A549 (cell line): ENCODE measurements at regions not wholly inside any gene's neighbourhood (a gene's known extent, or its start where the extent isn't known, plus 50 kb on each side); places are given as distances from the start of the nearest gene placed in this dataset.

Experiments
- ATAC-seq, 2 experiments: fragments of 200-7000 bp in 1 of 2; fragments of >200 bp in 1 of 2; cut with Nextera tagmentation in 1 of 2; cut with Tn5 transposase in 1 of 2; 3 replicates each; pipeline versions ENCODE4 v1.8.0 to v1.9.1; 2018 to 2020; ENCODE audit warnings: mild to moderate bottlenecking in 1 of 2, moderate library complexity in 1 of 2
- CTCF ChIA-PET: fragments of 300-600 bp; sonication (Branson Sonifier 250); formaldehyde crosslinking; extraction: SDS; loops from one replicate; lab custom pipeline; 2021; ENCODE audit warnings: antibody characterized with exemption, inconsistent platforms; lab: Yijun Ruan, JAX
- POLR2A ChIA-PET: fragments of 350-600 bp; formaldehyde crosslinking; extraction: SDS; loops from one replicate; lab custom pipeline; 2021; ENCODE audit warnings: antibody characterized with exemption, inconsistent platforms; lab: Yijun Ruan, JAX
- DNase-seq, 2 experiments: peaks; one replicate each; pipeline versions ENCODE4 v3.0.0 to v3.0.0-alpha.2; 2011 to 2016; ENCODE audit warnings: low read depth in 1 of 2, low spot score in 1 of 2
- FAIRE-seq: peaks from 2 replicates; lab custom pipeline; 2011; peaks lifted over from hg19 to GRCh38; lab: Jason Lieb, UNC
- H3K27ac ChIP-seq, 2 experiments: fragments of >200 bp; sonication (Bioruptor Twin); formaldehyde crosslinking; 3 replicates each; pipeline ENCODE4 v1.5.1; 2016 to 2017
- H3K4me1 ChIP-seq: fragments of >200 bp; sonication (Bioruptor Twin); formaldehyde crosslinking; 3 replicates; pipeline ENCODE4 v1.6.1; 2016
- H3K4me2 ChIP-seq: fragments of >200 bp; sonication (Bioruptor Twin); formaldehyde crosslinking; 3 replicates; pipeline ENCODE4 v1.6.1; 2016
- H3K4me3 ChIP-seq: fragments of >200 bp; sonication (Bioruptor Twin); formaldehyde crosslinking; 3 replicates; pipeline ENCODE4 v1.5.1; 2016
- H3K9me3 ChIP-seq: fragments of >200 bp; sonication (Bioruptor Twin); formaldehyde crosslinking; 3 replicates; pipeline ENCODE4 v1.6.1; 2016
- BCL3 ChIP-seq: fragments of >200 bp; sonication (Bioruptor Twin); formaldehyde crosslinking; IDR thresholded peaks from 3 replicates; pipeline ENCODE4 v1.6.1; 2016
- CBX2 ChIP-seq: fragments of 200-600 bp; sonication (generic); IDR thresholded peaks from 2 replicates; pipeline ENCODE4 v1.6.1; 2016; ENCODE audit warnings: low read depth, mild to moderate bottlenecking, borderline replicate concordance
- CBX8 ChIP-seq: fragments of 200-600 bp; sonication (generic); IDR thresholded peaks from 2 replicates; pipeline ENCODE4 v1.6.1; 2016
- EHMT2 ChIP-seq: fragments of 200-600 bp; sonication (generic); IDR thresholded peaks from 2 replicates; pipeline ENCODE4 v1.6.1; 2016; ENCODE audit warnings: antibody characterized with exemption, low read depth, mild to moderate bottlenecking, moderate library complexity
- EP300 ChIP-seq, 2 experiments: fragments of >200 bp; sonication (Bioruptor Twin); formaldehyde crosslinking; IDR thresholded peaks; 2 replicates in 1 of 2; 3 replicates in 1 of 2; pipeline ENCODE4 v1.6.1; 2016 to 2017
- ESRRA ChIP-seq: fragments of 150-350 bp; IDR thresholded peaks from 2 replicates; pipeline ENCODE4 v1.6.1; 2014; ENCODE audit warnings: mild to moderate bottlenecking, low read length, borderline replicate concordance
- FOSB ChIP-seq: fragments of 250-450 bp; sonication (Bioruptor Pico); IDR thresholded peaks from 2 replicates; pipeline ENCODE4 v1.5.0; 2020; ENCODE audit warnings: mild to moderate bottlenecking, moderate library complexity
- FOXS1 ChIP-seq: fragments of 250-450 bp; sonication (Bioruptor Pico); IDR thresholded peaks from 2 replicates; pipeline ENCODE4 v1.5.0; 2020; ENCODE audit warnings: mild to moderate bottlenecking, moderate library complexity
- GATA3 ChIP-seq: IDR thresholded peaks from 2 replicates; pipeline ENCODE4 v1.6.1; 2012; ENCODE audit warnings: borderline replicate concordance
- HDAC2 ChIP-seq: fragments of 200-600 bp; sonication (generic); IDR thresholded peaks from 2 replicates; pipeline ENCODE4 v1.6.1; 2016
- HOXB13 ChIP-seq: fragments of 250-450 bp; sonication (Bioruptor Pico); IDR thresholded peaks from 2 replicates; pipeline ENCODE4 v1.5.0; 2020; ENCODE audit warnings: low read depth, mild to moderate bottlenecking, moderate library complexity
- HOXB5 ChIP-seq: fragments of 250-450 bp; sonication (Bioruptor Pico); IDR thresholded peaks from 2 replicates; pipeline ENCODE4 v1.5.0; 2020; ENCODE audit warnings: mild to moderate bottlenecking, moderate library complexity
- JUN ChIP-seq, 2 experiments: fragments of >200 bp; sonication (Bioruptor Twin); formaldehyde crosslinking; IDR thresholded peaks; 2 replicates in 1 of 2; 3 replicates in 1 of 2; pipeline ENCODE4 v1.6.1; 2016 to 2017
- JUNB ChIP-seq: fragments of >200 bp; sonication (Bioruptor Twin); formaldehyde crosslinking; IDR thresholded peaks from 2 replicates; pipeline ENCODE4 v1.6.1; 2016
- KDM5A ChIP-seq: fragments of 200-600 bp; sonication (generic); IDR thresholded peaks from 2 replicates; pipeline ENCODE4 v1.6.1; 2016; ENCODE audit warnings: antibody characterized with exemption, mild to moderate bottlenecking
- POLR2A ChIP-seq: IDR thresholded peaks from 2 replicates; pipeline ENCODE4 v1.6.1; 2012; ENCODE audit warnings: mild to moderate bottlenecking, low read length
- POLR2AphosphoS2 ChIP-seq: conservative IDR thresholded peaks from 2 replicates; pipeline ENCODE4 v1.6.1; 2012; ENCODE audit warnings: low read length, improper control_type of control experiment, inconsistent platforms
- RARB ChIP-seq: fragments of 250-450 bp; sonication (Bioruptor Pico); IDR thresholded peaks from 2 replicates; pipeline ENCODE4 v1.8.0; 2021; ENCODE audit warnings: mild to moderate bottlenecking, moderate library complexity
- ZFP36 ChIP-seq: fragments of 450-650 bp; IDR thresholded peaks from 2 replicates; pipeline ENCODE4 v1.6.1; 2014; ENCODE audit warnings: borderline replicate concordance; ENCODE audit not compliant: partially characterized antibody
- WGBS: methylation state at CpG from one replicate; pipeline ENCODE4 v1.1.6; 2017; ENCODE audit errors: missing lambda C conversion rate; 5-methylcytosine and 5-hydroxymethylcytosine counted together
- TF ChIP-seq, protein P1 (sequence below): fragments of 250-450 bp; sonication (Bioruptor Pico); IDR thresholded peaks from 2 replicates; pipeline ENCODE4 v1.5.0; 2021; ENCODE audit warnings: mild to moderate bottlenecking, moderate library complexity, borderline replicate concordance
- TF ChIP-seq, protein P2 (sequence below): fragments of >200 bp; sonication (Bioruptor Twin); formaldehyde crosslinking; IDR thresholded peaks from 2 replicates; pipeline ENCODE4 v1.6.1; 2016

DNA sequence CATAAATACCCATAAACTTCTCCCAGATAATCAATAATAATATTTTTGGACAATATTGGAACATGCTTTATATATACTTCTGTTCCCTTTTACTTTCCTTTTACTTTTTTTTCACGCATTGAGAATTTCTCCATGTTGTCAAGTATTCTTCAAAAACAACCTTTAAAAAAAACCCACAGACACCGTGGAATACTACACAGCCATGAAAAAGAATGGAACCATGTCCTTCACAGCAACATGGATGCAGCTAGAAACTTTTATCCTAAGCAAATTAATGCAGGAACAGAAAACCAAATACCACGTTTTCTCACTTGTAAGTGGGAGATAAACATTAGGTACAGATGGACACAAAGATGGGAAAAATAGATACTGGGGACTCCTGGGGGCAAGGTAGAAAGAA is 854.7 kb downstream of the TBC1D22A start:
- no peak for ATAC-seq
- 4% methylated on average over 3 of the region's 3 CpGs for WGBS
- TF ChIP-seq, protein P1, sequence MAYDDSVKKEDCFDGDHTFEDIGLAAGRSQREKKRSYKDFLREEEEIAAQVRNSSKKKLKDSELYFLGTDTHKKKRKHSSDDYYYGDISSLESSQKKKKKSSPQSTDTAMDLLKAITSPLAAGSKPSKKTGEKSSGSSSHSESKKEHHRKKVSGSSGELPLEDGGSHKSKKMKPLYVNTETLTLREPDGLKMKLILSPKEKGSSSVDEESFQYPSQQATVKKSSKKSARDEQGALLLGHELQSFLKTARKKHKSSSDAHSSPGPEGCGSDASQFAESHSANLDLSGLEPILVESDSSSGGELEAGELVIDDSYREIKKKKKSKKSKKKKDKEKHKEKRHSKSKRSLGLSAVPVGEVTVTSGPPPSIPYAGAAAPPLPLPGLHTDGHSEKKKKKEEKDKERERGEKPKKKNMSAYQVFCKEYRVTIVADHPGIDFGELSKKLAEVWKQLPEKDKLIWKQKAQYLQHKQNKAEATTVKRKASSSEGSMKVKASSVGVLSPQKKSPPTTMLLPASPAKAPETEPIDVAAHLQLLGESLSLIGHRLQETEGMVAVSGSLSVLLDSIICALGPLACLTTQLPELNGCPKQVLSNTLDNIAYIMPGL (CRISPR knock-in tag): no peak
- TF ChIP-seq POLR2AphosphoS2: no peak
- TF ChIP-seq EHMT2: no peak
- no peak for TF ChIP-seq JUN (IDR thresholded peaks at IDR 0.05)
- no peak for TF ChIP-seq ZFP36
- TF ChIP-seq EP300 (IDR thresholded peaks at IDR 0.05): no peak
- TF ChIP-seq ESRRA: no peak

GRCh38 chr22:47616396-47617020 is 854.1 kb downstream of the TBC1D22A start:
- ChIA-PET POLR2A (no interaction called here), CTCF (no interaction called here)
- DNase-seq (no peak), FAIRE-seq (no peak), ATAC-seq (no peak)
- 61% methylated on average over 9 of the region's 11 CpGs for WGBS
- no peaks in the 10 kb centered on the region for H3K9me3 ChIP-seq
- H3K4me1 ChIP-seq: no peaks in the 10 kb centered on the region
- no peak overlapping the region for H3K27ac ChIP-seq
- H3K4me2 ChIP-seq: no peak overlapping the region
- no peak overlapping the region for H3K4me3 ChIP-seq
- TF ChIP-seq CBX8 (no peak), KDM5A (no peak), BCL3 (no peak), HOXB5 (CRISPR knock-in tag) (no peak), JUNB (no peak), ESRRA (no peak), GATA3 (no peak), HOXB13 (CRISPR knock-in tag) (no peak), POLR2A (no peak), HDAC2 (no peak), CBX2 (no peak), JUN (IDR thresholded peaks at IDR 0.05) (no peak), RARB (CRISPR knock-in tag) (no peak), FOXS1 (CRISPR knock-in tag) (no peak), FOSB (CRISPR knock-in tag) (no peak)
- TF ChIP-seq, protein P2, sequence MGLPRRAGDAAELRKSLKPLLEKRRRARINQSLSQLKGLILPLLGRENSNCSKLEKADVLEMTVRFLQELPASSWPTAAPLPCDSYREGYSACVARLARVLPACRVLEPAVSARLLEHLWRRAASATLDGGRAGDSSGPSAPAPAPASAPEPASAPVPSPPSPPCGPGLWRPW: no peak
- TF ChIP-seq, protein P1 (CRISPR knock-in tag): no peak

More for the DNA sequence above, 854.7 kb downstream of the TBC1D22A start:
- Histone ChIP-seq H3K9me3 (no peaks in the 10 kb centered on the region), H3K4me1 (no peaks in the 10 kb centered on the region), H3K4me3 (no peak overlapping the region), H3K27ac (no peak overlapping the region), H3K4me2 (no peak overlapping the region)
- DNase-seq (no peak), FAIRE-seq (no peak)
- ChIA-PET CTCF (interaction anchor here (0.6 kb wide), 1 partner anchor 136 kb away, joined by 3 read pairs; no protein-coding TSS in a partner anchor), POLR2A (no interaction called here)
